ENCODE measurements at regions not wholly inside any gene's neighbourhood (a gene's known extent, or its start where the extent isn't known, plus 50 kb on each side); places are given as distances from the start of the nearest gene placed in this dataset.

DNA sequence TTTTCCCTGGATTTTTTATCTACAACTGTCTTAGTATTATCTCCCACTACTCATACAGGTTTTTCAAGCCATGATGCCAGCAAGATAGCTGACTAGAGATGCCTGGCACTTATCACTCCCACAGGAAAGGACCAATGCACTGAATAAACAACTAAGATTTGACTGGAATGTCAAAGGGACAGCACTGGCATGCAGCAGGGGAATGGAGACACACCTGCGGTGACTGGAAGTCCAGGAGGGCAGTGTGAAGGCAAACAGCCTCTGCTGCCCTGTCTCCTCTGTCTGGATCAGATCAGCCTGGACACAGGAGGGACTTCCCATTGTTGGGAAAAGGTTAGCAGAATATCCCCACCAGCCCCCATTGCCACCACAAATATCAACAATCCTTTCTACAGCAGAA lies 85.1 kb downstream of the TMEM237 start:
- CTCF ChIA-PET (ENCODE audit: unreplicated experiment) = no interaction called here
- H3K4me1 ChIP-seq (ENCODE audit: insufficient read depth, low read length, poor library complexity, severe bottlenecking) = no peaks in the 10 kb centered on the region
- no peaks in the 10 kb centered on the region for H4K20me1 ChIP-seq (ENCODE audit: insufficient read depth, low read length)
- BruUV-seq (replicated peaks) = no TSS peak
- no peak overlapping the region for H3K27ac ChIP-seq (ENCODE audit: low read depth, low read length, poor library complexity, severe bottlenecking)
- intact Hi-C loops (cut with micrococcal nuclease; ENCODE audit: unreplicated experiment) = no loop called here
- H3K9me3 ChIP-seq (ENCODE audit: low read length) = no peaks in the 10 kb centered on the region
- H3K36me3 ChIP-seq (ENCODE audit: insufficient read depth, low read length) = no peaks in the 10 kb centered on the region
- TF ChIP-seq EZH2phosphoT487 (IDR thresholded peaks at IDR 0.05; ENCODE audit: borderline replicate concordance, low read depth, low read length) = no peak
- TF ChIP-seq, protein P1, sequence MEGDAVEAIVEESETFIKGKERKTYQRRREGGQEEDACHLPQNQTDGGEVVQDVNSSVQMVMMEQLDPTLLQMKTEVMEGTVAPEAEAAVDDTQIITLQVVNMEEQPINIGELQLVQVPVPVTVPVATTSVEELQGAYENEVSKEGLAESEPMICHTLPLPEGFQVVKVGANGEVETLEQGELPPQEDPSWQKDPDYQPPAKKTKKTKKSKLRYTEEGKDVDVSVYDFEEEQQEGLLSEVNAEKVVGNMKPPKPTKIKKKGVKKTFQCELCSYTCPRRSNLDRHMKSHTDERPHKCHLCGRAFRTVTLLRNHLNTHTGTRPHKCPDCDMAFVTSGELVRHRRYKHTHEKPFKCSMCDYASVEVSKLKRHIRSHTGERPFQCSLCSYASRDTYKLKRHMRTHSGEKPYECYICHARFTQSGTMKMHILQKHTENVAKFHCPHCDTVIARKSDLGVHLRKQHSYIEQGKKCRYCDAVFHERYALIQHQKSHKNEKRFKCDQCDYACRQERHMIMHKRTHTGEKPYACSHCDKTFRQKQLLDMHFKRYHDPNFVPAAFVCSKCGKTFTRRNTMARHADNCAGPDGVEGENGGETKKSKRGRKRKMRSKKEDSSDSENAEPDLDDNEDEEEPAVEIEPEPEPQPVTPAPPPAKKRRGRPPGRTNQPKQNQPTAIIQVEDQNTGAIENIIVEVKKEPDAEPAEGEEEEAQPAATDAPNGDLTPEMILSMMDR (conservative IDR thresholded peaks at IDR 0.05; ENCODE audit: low read length) = no peak
- POLR2A ChIA-PET = interaction anchor here (0.6 to 1.1 kb wide), 2 partner anchors 107 to 168 kb away, joined by 3 read pairs; partner anchors contain the start of genes STRADB and TRAK2
- H3K79me2 ChIP-seq (ENCODE audit: insufficient read depth, low read depth, low read length) = no peaks in the 10 kb centered on the region
- H3K4me2 ChIP-seq (ENCODE audit: low read length) = no peak overlapping the region
- H2AFZ ChIP-seq (ENCODE audit: low read length) = no peak overlapping the region
- H3K9me2 ChIP-seq (ENCODE audit: insufficient read depth, low read length) = no peaks in the 10 kb centered on the region
- no peak overlapping the region for H3K4me3 ChIP-seq (ENCODE audit: low read depth, low read length, poor library complexity, severe bottlenecking)
- DNase-seq (ENCODE audit: low spot score) = no peak

DNA sequence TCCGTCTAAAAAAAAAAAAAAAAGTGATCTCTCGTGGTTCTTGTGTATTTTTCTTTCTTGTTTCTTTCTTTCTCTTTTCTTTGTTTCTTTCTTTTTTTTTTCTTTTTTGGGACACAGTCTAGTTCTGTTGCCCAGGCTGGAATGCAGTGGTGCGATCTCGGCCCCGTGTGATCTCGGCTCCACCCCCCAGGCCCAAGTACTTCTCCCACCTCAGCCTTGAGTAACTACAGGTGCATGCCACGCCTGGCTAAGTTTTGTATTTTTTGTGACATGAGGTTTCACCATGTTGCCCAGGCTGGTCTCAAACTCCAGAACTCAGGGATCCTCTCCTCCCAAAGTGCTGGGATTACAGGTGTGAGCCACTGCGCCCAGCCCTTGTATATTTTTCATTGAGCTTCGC lies 91.4 kb downstream of the TMEM237 start:
- no TSS peak for BruUV-seq (replicated peaks)
- intact Hi-C loops (cut with micrococcal nuclease; ENCODE audit: unreplicated experiment) = no loop called here
- Histone ChIP-seq H3K36me3 (ENCODE audit: insufficient read depth, low read length) (no peaks in the 10 kb centered on the region), H3K9me3 (ENCODE audit: low read length) (peaks cover under 1% of the 10 kb centered on the region; the same call in 1 of the 2 replicates), H3K27ac (ENCODE audit: low read depth, low read length, poor library complexity, severe bottlenecking) (no peak overlapping the region), H3K9me2 (ENCODE audit: insufficient read depth, low read length) (no peaks in the 10 kb centered on the region), H3K4me1 (ENCODE audit: insufficient read depth, low read length, poor library complexity, severe bottlenecking) (no peaks in the 10 kb centered on the region), H3K4me2 (ENCODE audit: low read length) (no peak overlapping the region), H3K79me2 (ENCODE audit: insufficient read depth, low read depth, low read length) (no peaks in the 10 kb centered on the region), H3K4me3 (ENCODE audit: low read depth, low read length, poor library complexity, severe bottlenecking) (no peak overlapping the region), H4K20me1 (ENCODE audit: insufficient read depth, low read length) (no peaks in the 10 kb centered on the region), H2AFZ (ENCODE audit: low read length) (no peak overlapping the region)
- no peak for TF ChIP-seq EZH2phosphoT487 (IDR thresholded peaks at IDR 0.05; ENCODE audit: borderline replicate concordance, low read depth, low read length)
- TF ChIP-seq, protein P1 (conservative IDR thresholded peaks at IDR 0.05; ENCODE audit: low read length) = no peak
- ChIA-PET CTCF (ENCODE audit: unreplicated experiment) (no interaction called here), POLR2A (no interaction called here)
- DNase-seq (ENCODE audit: low spot score) = no peak

DNA sequence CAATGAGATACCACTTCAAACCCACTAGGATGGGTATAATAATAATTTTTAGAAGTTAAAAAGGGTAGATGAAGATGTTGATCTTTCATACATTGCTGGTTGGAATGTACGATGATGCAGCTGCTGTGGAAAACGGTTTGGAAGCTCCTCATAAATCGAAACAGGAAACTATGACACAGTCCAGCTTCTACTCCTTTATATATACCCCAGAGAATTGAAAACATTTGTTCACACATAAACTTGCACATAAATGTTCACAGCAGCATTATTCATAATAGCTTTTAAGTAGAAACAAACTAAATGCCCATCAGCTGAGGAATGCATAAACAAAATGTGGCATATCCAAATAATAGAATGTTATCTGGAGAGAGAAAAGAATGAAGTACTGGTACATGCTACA lies 95.0 kb downstream of the STRADB start:
- H3K79me2 ChIP-seq (ENCODE audit: insufficient read depth, low read depth, low read length) = no peaks in the 10 kb centered on the region
- peaks cover 3% of the 10 kb centered on the region; the same call in 1 of the 2 replicates for H3K9me3 ChIP-seq (ENCODE audit: low read length)
- H2AFZ ChIP-seq (ENCODE audit: low read length) = no peak overlapping the region
- H3K9me2 ChIP-seq (ENCODE audit: insufficient read depth, low read length) = no peaks in the 10 kb centered on the region
- no peaks in the 10 kb centered on the region for H4K20me1 ChIP-seq (ENCODE audit: insufficient read depth, low read length)
- DNase-seq (ENCODE audit: low spot score) = no peak
- TF ChIP-seq, protein P1 (conservative IDR thresholded peaks at IDR 0.05; ENCODE audit: low read length) = no peak
- TF ChIP-seq EZH2phosphoT487 (IDR thresholded peaks at IDR 0.05; ENCODE audit: borderline replicate concordance, low read depth, low read length) = no peak
- H3K4me1 ChIP-seq (ENCODE audit: insufficient read depth, low read length, poor library complexity, severe bottlenecking) = no peaks in the 10 kb centered on the region
- intact Hi-C loops (cut with micrococcal nuclease; ENCODE audit: unreplicated experiment) = no loop called here
- no peaks in the 10 kb centered on the region for H3K36me3 ChIP-seq (ENCODE audit: insufficient read depth, low read length)
- POLR2A ChIA-PET = interaction anchor here (0.6 to 1.5 kb wide), 2 partner anchors 21 to 616 kb away, joined by 4 to 5 read pairs; no protein-coding TSS in a partner anchor
- no TSS peak for BruUV-seq (replicated peaks)
- CTCF ChIA-PET (ENCODE audit: unreplicated experiment) = no interaction called here
- H3K4me2 ChIP-seq (ENCODE audit: low read length) = no peak overlapping the region
- no peak overlapping the region for H3K4me3 ChIP-seq (ENCODE audit: low read depth, low read length, poor library complexity, severe bottlenecking)
- no peak overlapping the region for H3K27ac ChIP-seq (ENCODE audit: low read depth, low read length, poor library complexity, severe bottlenecking)
